IPS-NIHi7 (cell line): ENCODE measurements at regions not wholly inside any gene's neighbourhood (a gene's known extent, or its start where the extent isn't known, plus 50 kb on each side); places are given as distances from the start of the nearest gene placed in this dataset.

ENCODE experiments used
- DNase-seq: peaks from one replicate; pipeline ENCODE4 v3.0.0; 2012; ENCODE audit warnings: mixed read lengths; ENCODE audit errors: extremely low spot score

DNA sequence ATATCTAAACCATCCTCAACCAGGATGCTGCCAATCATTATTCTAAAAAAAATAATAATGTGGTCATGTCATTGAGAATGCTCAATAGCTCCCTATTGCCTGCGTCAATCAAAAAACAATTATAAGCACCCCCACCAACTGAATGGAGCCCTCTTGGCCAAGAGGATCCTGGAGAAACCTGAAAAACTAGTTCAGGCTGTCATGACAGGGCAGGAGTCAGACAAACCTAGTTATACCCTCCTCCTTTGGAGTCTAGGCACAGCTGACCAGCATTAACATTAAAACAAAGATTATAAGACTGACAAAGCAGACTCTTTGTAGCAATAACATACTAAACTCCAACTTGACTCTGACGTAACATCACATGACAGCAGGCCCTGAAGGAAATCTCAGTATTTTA lies 119.2 kb upstream of the CCL2 start:
- DNase-seq, result no peak

DNA sequence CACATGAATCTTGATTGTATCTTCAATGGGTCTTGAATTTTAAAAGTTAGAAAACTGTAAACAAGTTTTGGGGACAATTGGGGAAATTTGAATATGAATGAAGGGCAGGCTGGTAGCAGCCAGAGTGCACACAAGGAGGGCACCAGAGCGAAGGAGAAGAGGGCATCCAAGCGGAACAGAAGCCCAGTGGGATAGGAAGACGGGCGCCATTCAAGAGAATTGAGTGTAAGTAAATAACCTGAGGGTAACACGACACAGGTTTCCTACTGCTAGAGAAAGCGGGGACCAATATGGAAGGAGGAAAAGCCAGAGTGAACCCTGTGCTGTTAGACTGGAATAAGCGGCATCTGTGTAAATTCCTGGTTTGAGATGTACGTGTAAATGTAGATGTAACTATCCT lies 115.1 kb upstream of the CCL2 start:
- DNase-seq, result no peak

DNA sequence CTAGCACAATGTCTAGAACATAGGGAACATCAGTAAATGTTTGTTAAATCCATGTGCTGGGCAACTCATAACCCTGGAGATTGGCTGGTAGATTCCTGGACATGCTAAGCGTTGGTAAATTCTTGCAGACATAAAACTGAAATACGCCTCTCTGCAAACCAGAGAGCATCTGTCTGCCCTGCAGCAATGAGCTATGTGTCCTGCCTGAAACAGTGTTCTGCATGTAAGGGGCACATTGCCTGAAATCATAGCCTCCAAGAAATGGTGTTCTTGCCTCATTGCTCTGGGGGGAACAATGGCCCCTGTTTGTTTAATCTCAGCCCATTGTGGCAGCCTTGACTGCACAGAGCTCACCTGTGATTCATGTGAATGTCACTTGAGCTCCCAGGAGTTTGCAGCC lies 113.5 kb upstream of the CCL2 start:
- no peak for DNase-seq

DNA sequence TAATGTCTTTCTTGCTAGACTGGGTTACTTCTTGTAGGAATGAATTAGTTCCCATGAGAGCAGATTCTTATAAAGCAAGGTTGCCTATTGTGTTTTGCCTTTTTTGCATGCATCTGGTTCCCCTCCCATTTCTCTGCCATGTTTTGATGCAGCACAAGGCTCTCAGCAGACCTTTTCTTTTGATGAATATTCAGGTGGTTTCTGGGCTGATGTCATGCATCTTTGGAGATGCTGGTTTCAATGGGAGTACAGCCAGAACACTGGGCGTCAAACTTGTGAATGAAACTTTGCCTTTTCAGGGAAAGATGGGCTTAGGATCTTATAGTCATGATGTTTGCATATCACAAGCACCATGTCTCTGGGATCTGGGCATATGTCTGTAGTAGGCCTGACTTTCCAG lies 111.7 kb upstream of the CCL2 start:
- no peak for DNase-seq

DNA sequence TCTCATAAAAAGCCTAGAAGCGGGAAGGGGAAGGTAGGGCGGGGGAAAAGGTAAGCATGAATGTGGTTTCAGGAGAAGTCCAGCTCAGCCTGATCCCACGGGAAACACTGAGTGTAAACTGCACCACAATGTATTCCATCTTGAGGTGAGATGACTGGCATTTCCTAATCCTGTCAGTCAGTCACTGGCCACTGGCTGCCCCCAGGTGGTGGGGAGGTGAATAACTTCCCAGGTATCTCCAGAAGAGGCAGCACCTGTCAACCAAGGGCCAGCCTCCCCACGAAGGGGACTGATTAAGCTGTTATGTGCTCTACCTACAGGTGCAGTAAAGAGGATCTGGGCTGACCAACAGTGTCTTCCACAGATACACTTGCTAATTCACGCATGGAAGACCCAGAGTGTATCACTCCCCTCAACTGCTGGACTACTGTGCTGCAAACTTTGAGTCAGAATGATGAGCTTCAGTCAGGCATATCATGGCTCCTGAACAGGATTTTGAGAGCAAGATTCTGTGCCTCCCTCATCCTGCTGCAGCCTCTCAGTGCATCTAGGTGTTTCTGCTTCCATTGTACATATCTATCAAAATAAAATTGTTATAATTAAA lies 108.5 kb upstream of the CCL2 start:
- peak; percentile 81 for DNase-seq

DNA sequence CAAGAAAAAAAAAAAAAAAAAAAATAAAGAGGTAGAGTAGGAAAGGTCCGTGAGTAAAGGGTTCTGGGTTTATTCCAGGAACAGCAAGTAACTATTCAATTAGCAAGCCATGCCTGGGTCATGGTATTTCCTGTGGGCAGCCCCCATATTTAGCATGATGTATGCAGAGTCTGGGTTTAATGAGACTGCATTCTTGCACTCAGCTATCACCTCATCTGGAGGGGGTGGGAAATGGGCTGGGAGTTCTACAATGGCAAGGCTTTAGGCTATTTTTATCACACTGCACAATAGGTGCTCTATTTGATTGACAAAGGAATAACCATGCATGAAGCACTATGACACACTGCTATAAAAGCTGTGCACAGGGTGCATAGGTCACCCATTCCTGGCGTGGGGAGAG lies 104.0 kb upstream of the CCL2 start:
- DNase-seq, result no peak

DNA sequence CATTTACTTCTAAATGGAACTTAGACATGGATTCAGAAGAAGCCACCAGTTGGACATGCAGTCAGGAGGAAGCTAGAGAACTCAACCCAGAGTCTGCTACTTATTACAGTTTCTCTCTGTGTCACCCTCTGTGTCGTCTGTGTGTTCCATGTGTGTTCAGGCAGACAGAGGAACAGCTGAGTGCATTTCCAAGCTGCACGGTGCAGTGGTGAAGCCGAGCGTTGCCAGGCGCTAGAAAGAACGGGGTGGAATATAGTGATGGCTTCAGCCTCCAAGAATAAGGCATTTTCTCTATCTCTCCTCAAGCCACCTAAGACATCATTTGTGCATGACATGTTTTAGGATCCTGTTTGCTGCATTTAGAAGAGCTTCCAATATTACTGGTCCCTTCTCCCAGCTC lies 101.1 kb upstream of the CCL2 start:
- DNase-seq, result no peak

DNA sequence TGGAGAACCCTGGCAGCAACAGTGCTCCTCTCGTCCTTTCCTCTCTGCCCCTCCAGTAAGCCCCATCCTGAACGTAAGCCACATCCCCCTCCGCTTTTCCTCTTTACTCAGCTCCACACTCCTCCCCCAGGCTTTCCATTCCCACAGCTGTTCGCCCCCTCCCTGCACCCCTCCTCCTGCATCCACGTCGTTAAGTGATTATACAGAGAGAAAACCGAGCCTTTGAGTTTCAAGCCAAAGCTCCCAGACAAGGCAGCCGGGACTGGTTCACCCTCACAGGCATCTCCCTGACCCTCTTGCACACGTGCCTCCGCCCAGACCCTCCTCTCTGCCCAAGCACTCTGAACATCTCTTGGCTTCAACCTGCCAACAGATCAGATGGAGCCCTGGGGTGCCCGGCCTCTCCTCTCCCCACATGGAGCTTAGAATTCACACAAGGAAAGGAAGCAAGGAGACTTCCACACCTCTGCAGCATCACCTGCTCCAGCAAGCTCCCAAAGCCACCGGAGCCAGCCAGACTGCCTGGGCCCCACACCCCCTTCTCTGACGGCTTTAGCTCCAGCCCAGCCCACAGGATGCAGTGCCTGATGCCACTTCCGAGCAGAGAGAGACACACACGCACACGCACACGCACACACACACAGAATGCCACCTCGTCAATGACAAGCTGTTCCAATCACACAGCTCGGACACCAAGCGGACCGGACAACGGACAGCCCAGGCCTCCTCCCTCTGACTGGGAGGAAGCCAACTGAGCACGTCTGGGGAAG lies 99.9 kb upstream of the CCL2 start:
- DNase-seq, result no peak

DNA sequence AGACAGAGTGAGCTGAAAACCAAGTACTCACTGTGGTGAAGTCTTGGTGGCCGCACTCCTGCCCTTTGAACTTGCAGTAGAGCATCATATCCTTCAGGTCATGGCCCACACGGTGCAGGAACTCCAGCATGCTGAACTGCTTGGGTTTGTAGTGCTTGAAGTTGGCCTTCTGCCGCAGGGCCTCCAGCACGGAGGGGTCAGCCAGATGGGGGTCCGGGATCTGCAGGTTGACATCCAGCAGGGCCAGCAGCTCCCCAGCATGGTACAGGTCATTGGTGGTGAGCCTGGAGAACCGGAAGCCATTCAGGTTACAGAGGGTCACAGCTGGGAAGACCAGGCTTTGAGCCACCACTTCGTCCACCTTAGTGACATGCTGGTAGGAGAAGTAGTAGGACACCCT lies 99.1 kb upstream of the CCL2 start:
- no peak for DNase-seq

DNA sequence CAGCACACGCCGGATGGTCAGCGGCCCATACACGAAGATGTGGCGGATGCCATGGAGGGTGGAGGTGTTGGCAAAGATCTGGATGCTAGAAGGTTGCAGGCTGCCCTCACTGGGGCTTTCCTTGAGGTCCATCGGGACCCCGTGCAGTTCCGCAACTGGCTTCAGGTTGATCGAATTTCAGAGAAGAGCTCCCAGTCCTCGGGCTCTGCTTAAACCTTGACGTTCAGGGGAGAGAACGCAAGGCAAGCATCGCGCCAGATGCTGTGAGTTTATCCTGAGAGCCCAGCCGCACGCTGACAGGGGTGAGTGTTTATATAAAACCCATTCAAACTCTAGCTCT lies 98.7 kb upstream of the CCL2 start:
- DNase-seq, result no peak

DNA sequence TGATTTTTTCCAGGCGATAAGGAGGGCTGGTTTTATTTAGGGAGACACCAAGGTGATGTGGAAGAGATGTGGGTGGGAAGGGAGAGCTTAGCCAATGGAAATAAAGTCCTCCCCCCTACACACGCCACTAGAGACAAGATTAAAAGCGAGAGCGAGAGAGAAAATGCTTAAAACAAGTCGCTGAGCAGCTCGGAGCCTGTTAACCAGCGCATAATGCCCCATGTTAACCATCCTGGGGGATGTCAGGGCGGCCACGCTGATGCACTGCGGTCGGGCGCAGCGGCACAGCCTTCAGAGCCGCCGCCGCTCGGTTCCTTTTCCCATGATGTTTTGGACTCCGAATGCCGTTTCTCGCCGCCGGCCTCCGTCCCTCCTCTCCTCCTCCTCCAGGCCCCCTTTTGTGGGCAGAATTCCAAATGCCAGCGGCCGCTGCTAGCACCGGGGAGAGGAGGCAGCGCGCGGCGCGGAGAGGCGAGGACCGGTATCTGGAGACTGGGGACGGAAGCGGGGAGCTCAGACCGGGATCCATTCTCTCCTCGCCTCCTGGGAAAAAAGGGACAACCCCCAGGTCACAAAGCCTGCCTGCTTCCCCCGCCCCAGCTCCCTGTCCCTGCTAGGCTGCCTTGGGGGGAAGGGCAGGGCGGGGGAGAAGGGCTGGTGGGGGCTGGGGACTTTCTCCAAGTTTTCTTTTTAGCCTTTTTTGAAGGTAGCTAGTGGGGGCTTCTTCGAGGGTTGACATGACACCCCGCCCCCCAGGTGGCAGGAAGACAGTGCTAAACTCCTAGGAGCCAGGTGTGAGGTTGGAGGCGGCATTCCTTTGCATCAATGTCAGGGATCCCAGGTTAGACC lies 98.1 kb upstream of the CCL2 start:
- peak; percentile 67 for DNase-seq

DNA sequence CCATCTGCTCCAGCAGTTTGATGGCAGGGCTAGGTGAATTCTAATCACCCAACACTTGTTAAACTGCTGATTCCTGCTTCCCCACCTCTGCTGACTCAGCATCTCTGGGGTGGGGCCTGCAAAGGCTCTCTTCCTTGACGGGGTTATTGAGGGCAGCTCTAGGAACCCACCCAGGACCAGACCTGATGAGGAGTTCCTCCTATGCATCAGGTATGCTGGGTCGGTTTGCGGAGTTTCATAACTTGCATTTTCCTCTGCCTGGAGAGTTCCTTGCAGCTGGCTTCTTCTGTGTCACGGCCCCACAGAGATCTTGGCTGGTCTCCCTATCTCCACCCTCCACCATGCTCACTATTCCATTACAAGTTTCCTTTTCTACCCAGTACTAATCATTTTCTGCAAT lies 93.4 kb upstream of the CCL2 start:
- no peak for DNase-seq

DNA sequence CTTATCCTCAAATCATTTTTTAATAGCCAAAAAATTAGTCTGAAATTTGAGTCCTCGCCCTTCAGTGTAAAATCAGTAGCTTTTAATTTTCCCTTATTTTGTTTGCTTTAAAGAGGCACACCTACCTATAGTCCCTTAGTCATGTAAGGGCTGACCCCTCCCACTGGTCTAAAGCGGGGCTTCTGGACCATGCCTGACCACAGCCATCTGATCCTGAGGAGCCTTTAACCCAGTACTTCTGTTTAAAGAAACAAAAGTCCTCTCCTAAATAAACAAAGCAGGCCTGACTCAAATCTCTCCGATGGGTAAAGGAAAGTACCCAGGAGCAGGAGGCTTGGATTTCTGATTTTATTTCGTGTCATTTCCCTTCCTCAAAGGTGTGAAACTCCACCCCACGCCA lies 92.0 kb upstream of the CCL2 start:
- no peak for DNase-seq

DNA sequence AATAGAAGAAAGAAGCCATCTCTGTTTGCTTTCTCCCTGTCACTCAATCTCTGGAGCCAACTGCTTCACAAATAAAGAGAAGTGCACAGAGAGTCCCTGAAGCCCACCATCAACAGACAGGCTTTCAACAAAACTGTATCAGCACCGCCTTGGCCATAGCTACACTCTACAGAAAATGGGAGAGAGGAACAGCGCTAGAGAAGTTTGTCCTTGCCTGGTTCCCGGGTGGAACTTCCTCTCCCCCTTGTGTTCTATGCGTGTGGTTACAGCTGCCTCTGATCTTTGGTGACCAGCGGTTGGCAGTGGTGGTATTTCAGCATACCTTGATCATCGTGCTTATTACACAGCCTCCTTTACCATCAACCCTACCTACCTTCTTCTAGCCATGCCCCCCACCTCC lies 91.4 kb upstream of the CCL2 start:
- peak; percentile 67 for DNase-seq

DNA sequence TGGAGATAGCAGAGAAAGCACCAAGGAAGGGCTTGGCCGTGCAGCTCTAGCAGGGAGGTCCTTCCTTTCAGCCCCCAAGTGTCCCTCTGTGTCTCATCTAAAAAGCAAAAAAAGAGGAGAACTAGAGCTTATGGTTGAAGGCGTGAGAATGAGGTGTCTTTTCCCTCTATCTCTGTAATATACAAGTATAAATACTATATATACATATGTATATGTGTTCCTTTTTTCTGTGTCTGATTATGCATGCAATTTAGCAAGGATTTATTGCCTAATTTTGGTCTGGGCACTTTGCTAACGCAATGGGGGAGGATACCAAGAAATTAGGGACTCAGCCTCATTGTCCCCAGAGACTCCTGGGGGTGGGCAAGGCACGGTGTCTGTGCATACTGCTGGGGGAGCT lies 90.2 kb upstream of the CCL2 start:
- no peak for DNase-seq

DNA sequence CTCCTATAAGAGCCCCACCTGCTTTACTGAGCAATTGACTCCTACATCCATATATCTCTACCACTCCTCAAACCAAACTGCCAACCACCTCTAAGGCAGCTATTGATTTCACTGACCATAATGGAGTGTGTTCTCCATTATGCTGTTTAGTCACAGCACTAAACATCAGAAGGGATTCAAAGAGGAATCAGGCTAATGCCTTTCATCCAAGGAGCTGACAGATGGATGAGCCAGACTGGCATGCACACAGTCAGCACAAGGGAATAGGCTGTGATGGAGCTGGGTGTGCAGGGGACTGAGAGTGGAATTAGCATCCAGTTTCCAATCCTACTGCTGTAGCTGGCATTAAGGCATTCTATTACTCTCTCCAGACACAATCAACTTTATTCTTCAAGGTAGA lies 88.7 kb upstream of the CCL2 start:
- DNase-seq, result no peak

DNA sequence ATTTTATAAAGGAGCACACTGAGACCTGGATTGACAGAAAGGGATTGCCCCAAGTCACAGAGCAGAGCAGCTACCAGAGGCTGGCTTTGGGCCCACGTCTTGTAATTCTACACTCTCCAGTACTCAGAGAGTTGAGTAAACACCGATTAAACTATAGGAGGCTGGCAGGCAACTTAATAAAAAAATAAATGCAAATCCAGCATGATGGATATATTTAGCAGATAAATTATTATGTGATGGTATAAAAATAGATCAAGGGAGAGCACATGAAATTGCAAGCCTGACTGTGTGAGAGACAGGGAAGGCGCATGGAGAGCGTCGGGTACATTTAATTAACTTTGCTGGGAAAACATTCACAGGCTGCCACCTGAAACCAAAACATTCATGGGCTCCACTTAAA lies 87.7 kb upstream of the CCL2 start:
- DNase-seq, result no peak

DNA sequence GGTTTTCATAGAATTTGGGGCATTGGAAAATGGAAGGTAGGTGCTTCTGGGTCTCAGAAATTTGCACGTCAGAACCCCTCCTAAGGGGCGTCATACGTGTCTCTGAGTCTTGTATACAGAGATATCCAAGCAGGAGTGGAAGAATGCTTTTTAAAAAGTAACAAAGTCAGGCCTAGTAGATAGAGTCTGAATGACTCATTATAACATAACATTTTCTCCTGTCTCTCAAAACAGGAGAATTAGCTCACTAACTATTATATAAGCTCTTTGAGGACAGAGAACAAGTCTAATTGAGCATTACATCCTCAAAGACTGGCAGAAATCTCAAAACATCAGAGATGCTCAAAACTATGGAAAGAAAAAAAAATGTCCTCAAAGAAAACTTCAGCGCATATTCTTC lies 86.1 kb upstream of the CCL2 start:
- DNase-seq, result no peak

DNA sequence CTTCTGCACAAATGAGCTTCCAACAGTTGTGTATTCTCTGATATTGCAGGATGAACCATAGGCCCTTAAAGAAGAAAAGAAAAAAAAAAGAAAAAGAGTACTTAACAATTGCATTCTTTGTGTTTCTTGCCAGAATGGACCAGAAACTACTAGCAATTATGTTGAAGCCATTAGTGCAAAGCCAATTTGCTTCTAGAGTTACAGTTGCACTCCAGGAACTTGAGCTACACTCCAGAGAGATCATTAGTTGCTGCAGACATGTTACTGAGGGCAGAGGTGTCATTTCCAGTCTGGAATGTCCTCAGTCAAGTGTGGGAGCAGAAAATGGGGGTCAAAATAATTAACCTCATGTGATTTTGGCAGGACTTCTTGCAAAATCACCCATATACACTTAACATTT lies 85.6 kb upstream of the CCL2 start:
- no peak for DNase-seq

DNA sequence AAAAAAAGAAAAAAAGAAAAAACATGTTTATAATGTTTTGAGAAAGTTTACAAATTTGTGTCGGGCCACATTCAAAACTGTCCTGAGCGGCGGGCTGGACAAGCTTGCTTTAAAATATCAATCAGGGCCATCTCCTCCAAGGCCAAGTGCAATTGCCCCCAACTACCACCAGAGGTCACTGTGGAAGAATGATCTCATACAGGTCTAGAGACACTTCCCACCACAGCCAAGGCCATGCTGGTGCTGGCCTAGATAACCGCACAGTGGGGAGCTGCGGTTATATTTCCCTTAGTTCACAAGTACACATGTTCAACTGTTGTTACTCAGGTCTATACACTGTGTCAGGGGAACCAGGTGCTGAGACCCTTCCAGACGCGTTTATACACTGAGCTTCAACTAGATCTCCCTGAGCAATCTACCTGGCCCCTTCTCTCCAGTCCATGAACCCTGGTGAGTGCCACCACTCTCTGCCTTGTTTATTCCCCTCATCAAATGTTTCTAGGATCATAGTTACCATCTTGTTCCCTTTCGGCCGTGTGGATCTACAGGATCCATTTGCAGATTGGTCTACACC lies 83.8 kb upstream of the CCL2 start:
- peak; percentile 84 for DNase-seq

DNA sequence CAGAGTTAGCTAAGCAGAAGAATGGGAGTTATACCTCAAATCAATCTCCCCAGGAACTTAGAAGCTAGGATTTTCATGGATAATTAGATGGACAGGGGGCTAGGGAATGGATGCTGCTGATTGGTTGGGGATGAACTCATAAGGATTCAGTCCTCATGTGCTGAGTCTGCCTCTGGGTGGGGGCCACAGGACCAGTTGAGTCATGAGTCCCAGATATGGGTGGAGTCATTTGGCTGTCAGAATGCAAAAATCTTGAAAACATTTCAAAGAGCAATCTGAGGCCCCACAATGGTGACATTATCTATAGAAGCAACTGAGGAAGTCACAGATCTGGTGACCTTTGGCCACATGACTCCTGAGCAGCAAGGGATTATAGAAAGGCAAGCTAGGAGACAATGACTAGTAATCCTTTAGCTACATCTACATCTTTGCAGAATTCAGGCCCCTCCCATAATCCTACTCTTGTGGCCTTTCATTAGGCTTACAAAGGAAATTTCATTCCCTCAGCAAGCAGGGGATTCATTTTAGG lies 82.6 kb upstream of the CCL2 start:
- no peak for DNase-seq

DNA sequence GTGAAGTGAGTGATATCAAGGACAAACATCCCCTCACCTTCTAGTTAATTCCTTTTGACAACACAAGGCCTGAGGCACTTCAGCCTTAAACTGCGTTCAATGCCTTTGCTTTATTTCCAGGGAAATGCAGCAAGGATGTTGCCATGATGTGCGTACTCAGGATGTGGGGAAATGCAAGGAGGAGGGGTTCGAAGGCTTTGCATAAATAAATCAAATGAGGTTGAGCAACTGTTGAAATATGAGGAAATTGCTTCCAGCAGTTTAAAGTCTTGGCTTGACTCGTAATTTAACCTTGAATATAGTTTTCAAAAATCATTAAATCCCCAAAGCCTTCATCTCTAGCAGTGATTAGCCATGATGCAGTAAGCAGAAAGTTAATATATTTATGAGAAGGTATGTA lies 81.8 kb upstream of the CCL2 start:
- DNase-seq, result no peak

DNA sequence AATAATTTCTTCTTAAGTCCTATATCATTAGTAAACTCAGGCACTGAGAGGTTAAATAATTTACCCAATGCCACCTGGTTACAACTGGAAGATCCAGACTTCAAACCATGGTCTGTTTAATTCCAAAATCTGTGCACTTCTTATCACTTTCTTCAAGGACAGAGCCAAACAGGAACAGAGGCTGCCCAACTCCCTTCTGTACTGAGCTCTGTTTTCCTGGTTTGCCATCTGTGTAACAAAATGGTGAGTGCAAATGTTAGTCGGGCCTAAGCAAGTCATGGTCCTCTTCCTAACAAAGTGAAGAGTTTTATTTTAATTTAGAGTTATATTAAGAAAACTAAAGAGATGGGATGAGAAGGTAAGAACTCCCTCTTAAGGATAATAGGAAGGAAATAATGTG lies 80.6 kb upstream of the CCL2 start:
- DNase-seq, result no peak
